Skin epidermis (tissue), 12 donors: ENCODE measurements at regions not wholly inside any gene's neighbourhood (a gene's known extent, or its start where the extent isn't known, plus 50 kb on each side); places are given as distances from the start of the nearest gene placed in this dataset.
A peak's percentile ranks its signal among the peaks of the same experiment; 100 is the strongest.

Source experiments
- H3K27ac ChIP-seq, 21 experiments: fragments of 200-600 bp; sonication (generic) in 11 of 21; one replicate each; pipeline ENCODE4 v1.5.0; 2020; ENCODE audit warnings: mild to moderate bottlenecking in 3 of 21, inconsistent platforms in 2 of 21, moderate library complexity in 2 of 21
- H3K4me3 ChIP-seq, 7 experiments: fragments of 200-600 bp; sonication (generic) in 2 of 7; one replicate each; pipeline ENCODE4 v1.5.0; 2020; ENCODE audit warnings: inconsistent platforms in 2 of 7, mild to moderate bottlenecking in 2 of 7, moderate library complexity in 1 of 7

GRCh38 chr3:46119253-46119652, 88.9 kb downstream of the CCR1 start:
- no peak overlapping the region for H3K4me3 ChIP-seq
- H3K27ac ChIP-seq = no peak overlapping the region

GRCh38 chr3:46116996-46117395, 89.7 kb upstream of the XCR1 start:
- no peak overlapping the region for H3K4me3 ChIP-seq
- H3K27ac ChIP-seq = peak overlapping the region in 7 of 21 experiments; percentile 20 to 71 (median 38)

GRCh38 chr3:46114323-46114988, 87.2 kb upstream of the XCR1 start:
- Histone ChIP-seq H3K4me3 (no peak overlapping the region), H3K27ac (peak overlapping the region in 12 of 21 experiments; percentile 13 to 57 (median 34))

- peak overlapping the region in 8 of 21 experiments; percentile 4 to 53 (median 27) for H3K27ac ChIP-seq
- no peak overlapping the region for H3K4me3 ChIP-seq
Observed at GRCh38 chr3:46113608-46114007, 86.3 kb upstream of the XCR1 start.

- H3K4me3 ChIP-seq = no peak overlapping the region
Observed at GRCh38 chr3:46112984-46113383, 85.7 kb upstream of the XCR1 start.

GRCh38 chr3:46112296-46112695, 85.0 kb upstream of the XCR1 start:
- Histone ChIP-seq H3K4me3 (no peak overlapping the region), H3K27ac (peak overlapping the region in 3 of 21 experiments; percentile 18 to 69 (median 48))

More at GRCh38 chr3:46112984-46113383, 85.7 kb upstream of the XCR1 start:
- peak overlapping the region in 1 of 21 experiments; percentile 30 for H3K27ac ChIP-seq

GRCh38 chr3:46110701-46111493, 83.6 kb upstream of the XCR1 start:
- Histone ChIP-seq H3K27ac (peak overlapping the region in 9 of 21 experiments; percentile 18 to 78 (median 49)), H3K4me3 (no peak overlapping the region)

- peak overlapping the region in 7 of 21 experiments; percentile 2 to 78 (median 50) for H3K27ac ChIP-seq
Observed at GRCh38 chr3:46107682-46108081, 80.4 kb upstream of the XCR1 start.

GRCh38 chr3:46105306-46105919, 78.1 kb upstream of the XCR1 start:
- H3K27ac ChIP-seq = peak overlapping the region in 1 of 21 experiments; percentile 56

More at GRCh38 chr3:46107682-46108081, 80.4 kb upstream of the XCR1 start:
- no peak overlapping the region for H3K4me3 ChIP-seq

GRCh38 chr3:46104706-46105105, 77.4 kb upstream of the XCR1 start:
- Histone ChIP-seq H3K27ac (peak overlapping the region in 4 of 21 experiments; percentile 6 to 56 (median 16)), H3K4me3 (no peak overlapping the region)

More at GRCh38 chr3:46105306-46105919, 78.1 kb upstream of the XCR1 start:
- H3K4me3 ChIP-seq = no peak overlapping the region

GRCh38 chr3:46102780-46103130, 75.5 kb upstream of the XCR1 start:
- Histone ChIP-seq H3K27ac (no peak overlapping the region), H3K4me3 (no peak overlapping the region)

- Histone ChIP-seq H3K4me3 (no peak overlapping the region), H3K27ac (peak overlapping the region in 6 of 21 experiments; percentile 12 to 88 (median 58))
Observed at GRCh38 chr3:46102059-46102779, 74.9 kb upstream of the XCR1 start.

- Histone ChIP-seq H3K4me3 (no peak overlapping the region), H3K27ac (peak overlapping the region in 11 of 21 experiments; percentile 12 to 93 (median 64))
Observed at GRCh38 chr3:46100812-46101211, 73.5 kb upstream of the XCR1 start.

- peak overlapping the region; percentile 24 to 97 (median 87) for H3K27ac ChIP-seq
Observed at GRCh38 chr3:46098319-46098761, 71.1 kb upstream of the XCR1 start.

GRCh38 chr3:46097691-46098241, 70.5 kb upstream of the XCR1 start:
- Histone ChIP-seq H3K27ac (peak overlapping the region; percentile 42 to 97 (median 87)), H3K4me3 (no peak overlapping the region)

More at GRCh38 chr3:46098319-46098761, 71.1 kb upstream of the XCR1 start:
- no peak overlapping the region for H3K4me3 ChIP-seq

GRCh38 chr3:46096781-46097180, 69.5 kb upstream of the XCR1 start:
- no peak overlapping the region for H3K4me3 ChIP-seq
- H3K27ac ChIP-seq = peak overlapping the region in 18 of 21 experiments; percentile 70 to 97 (median 87)

- Histone ChIP-seq H3K27ac (peak overlapping the region in 18 of 21 experiments; percentile 1 to 97 (median 84)), H3K4me3 (no peak overlapping the region)
Observed at GRCh38 chr3:46096336-46096735, 69.1 kb upstream of the XCR1 start.

- H3K27ac ChIP-seq = peak overlapping the region in 12 of 21 experiments; percentile 1 to 93 (median 46)
- no peak overlapping the region for H3K4me3 ChIP-seq
Observed at GRCh38 chr3:46095307-46095706, 68.0 kb upstream of the XCR1 start.

GRCh38 chr3:46094506-46094905, 67.2 kb upstream of the XCR1 start:
- no peak overlapping the region for H3K4me3 ChIP-seq
- H3K27ac ChIP-seq = peak overlapping the region in 13 of 21 experiments; percentile 1 to 93 (median 38)
